Kidney capillary endothelial cell (primary cell): ENCODE measurements at regions not wholly inside any gene's neighbourhood (a gene's known extent, or its start where the extent isn't known, plus 50 kb on each side); places are given as distances from the start of the nearest gene placed in this dataset.

ENCODE experiments used
- DNase-seq: peaks from one replicate; pipeline ENCODE4 v3.0.0-alpha.2; 2018; ENCODE audit warnings: low spot score

DNA sequence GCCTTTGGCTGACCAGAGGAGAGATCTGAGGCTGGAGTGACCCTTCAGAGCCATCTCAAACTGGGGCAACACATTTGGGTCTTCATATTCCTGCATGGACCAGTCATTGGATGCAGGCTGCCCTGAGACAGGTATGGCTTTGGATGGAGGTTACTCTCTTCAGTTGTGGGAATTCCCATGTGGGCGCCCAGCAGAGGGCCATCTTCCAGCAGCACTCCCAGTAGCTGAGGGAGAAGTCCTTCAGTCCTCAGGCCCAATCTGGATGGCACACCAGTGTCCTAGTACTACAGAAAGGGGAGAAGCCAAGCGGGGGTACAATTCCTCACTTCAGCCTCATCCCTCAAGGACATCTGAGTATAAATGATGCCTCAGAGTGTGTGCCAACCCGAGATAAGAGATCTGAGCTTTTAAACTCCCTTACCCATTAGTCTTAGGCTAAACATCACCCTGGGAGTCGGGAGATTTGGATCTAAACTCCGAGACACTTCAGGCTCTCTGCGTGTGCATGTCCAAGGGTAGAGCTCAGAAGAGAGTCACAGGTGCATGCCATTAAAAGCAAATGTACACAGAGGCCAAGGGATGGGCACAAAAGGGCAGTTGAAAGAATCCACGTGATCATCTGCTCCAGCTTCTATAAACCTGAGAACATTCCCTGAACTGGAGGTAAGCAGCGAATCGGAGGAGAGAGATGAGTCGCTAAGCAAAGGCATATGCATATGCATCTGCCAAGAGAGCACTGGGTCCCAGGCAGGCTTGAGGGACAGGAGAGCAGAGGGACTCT, 204.6 kb downstream of the CD83 start:
- DNase-seq: no peak

DNA sequence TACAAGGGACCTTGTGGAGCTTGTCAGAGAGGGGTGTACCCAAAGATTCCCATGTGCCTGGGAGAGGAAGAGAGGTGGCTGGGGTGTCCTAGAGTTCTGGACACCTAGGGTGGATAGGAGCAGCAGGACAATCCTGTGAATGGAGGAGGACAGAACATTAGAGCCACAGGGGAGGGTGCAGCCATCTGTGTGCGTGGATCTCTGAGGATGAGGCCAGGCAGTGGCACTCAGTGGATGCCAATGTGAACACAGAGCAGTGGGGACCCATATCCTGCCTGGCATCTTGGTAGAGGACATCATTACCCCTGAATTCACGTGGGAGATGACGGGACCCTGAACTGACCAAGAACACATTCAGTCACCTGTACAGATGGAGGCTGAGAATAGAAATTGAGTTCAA, 205.3 kb downstream of the CD83 start:
- DNase-seq: no peak

DNA sequence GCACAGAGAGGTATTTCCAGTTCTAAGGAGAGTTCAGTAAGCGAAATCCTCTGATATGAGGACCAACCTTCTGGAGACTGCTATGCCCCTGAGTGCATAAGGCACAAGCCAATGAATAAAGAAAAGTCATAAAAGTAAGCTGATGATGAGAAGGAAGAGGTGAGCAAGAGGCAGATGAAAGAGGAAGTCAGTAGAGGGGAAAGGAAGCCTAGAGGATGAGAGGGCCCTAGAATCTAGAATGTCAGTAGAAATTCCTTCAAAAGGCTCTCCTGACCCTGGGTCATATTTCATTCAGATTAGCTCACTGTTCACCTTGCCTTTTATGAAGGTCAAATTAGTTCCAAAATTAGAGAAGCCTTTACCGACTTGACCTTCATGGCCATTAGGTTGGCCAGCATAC, 209.2 kb downstream of the CD83 start:
- no peak for DNase-seq

DNA sequence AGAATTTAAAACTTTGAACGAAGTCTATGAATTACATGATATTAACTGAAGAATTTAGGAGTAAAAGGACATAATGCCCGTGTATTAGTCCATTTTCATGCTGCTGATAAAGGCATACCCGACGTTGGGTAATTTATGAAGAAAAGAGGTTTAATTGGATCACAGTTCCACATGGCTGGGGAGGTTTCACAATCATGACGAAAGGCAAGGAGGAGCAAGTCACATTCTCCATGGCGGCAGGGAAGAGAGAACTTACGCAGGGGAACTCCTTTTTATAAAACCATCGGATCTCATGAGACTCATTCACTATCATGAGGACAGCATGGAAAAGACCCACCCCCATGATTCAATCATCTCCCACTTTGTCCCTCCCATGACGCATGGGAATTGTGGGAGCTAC, 210.6 kb downstream of the CD83 start:
- no peak for DNase-seq

DNA sequence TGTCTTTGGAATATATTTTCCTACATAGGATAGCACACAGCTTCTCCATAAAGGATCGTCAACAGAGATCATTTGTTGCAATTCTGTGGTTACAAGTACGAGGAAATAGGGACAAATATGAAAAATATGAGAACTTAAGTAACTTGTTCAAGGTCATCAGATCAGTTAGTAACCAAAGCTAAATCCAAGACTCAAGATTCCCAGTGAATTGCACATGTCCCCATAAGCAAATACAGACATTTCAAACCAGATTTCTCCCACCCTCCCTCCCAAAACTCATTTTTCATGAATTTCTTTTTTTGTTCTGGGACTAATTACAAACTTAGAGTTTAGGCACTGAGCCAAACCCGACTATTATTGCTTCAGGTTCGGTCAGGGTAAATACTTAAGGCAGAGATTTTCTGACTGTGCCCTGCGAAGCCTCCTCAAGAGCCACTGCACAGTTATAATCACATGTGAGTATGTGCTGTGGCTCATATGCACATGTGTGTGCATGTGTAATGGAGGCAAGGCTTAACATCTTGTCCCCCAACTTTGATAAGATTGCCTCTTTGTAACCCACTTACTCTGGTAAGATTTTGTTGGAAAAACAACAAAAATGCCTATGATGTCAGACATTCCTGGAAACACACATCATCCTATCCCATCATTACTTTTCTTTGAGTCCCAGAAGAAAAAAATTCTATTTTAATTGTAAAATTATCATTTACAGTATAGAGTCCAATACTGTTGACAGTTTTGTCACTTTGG, 216.2 kb downstream of the CD83 start:
- no peak for DNase-seq

DNA sequence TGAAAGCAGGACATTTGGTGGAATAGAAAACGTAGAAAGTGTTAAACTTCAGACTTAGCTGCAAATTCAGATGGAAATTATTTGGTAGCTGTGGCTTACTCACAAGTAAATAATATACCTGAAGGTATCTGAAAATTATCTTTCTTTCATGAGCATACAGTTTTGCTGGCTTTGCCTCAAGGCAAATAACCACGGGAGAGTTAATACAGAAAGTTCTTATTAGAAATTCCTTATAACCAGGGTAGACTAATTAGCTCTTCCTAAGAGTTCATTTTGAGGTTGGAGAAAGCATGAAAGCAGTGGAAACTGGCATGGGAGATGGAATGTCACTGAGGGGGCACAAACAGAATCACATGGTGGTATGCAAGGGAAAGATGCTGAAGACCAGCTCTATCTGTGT, 217.5 kb downstream of the CD83 start:
- DNase-seq: no peak

DNA sequence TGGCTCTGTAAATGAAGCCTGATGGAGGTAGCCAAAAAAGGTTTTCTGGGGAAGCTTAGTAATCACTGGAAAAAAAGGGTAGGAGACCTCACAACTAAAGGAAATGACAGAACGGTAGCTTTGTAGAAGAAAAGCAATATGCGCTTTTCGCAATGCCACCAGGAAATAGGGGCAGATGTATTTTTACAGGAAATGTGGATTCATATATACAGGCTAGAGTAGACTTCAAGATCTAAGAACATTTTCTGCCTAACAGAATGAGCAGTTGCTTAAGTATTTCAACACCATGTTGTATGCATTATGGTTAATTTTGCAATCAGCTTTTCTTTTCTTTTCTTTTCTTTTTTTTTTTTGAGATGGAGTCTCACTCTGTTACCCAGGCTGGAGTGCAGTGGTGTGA, 219.6 kb downstream of the CD83 start:
- DNase-seq: no peak

DNA sequence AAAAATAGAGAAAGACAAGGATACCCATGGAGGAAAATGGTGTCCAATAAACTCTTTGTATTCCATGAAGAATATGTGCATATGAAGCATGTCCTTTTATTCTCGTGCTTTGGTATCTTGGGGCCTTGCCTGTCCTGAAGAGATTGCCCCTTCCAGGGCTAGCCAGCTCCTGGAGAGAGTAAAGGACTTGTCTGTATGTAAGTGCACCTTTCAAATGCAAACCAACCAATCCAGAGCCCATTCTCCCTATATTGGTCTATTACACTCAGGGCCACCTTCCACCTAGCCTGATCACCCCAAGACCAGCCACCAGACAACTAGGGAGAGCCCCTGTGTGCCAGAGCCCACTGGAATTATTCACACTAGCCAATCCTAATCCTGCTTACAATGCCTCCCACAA, 221.6 kb downstream of the CD83 start:
- no peak for DNase-seq

DNA sequence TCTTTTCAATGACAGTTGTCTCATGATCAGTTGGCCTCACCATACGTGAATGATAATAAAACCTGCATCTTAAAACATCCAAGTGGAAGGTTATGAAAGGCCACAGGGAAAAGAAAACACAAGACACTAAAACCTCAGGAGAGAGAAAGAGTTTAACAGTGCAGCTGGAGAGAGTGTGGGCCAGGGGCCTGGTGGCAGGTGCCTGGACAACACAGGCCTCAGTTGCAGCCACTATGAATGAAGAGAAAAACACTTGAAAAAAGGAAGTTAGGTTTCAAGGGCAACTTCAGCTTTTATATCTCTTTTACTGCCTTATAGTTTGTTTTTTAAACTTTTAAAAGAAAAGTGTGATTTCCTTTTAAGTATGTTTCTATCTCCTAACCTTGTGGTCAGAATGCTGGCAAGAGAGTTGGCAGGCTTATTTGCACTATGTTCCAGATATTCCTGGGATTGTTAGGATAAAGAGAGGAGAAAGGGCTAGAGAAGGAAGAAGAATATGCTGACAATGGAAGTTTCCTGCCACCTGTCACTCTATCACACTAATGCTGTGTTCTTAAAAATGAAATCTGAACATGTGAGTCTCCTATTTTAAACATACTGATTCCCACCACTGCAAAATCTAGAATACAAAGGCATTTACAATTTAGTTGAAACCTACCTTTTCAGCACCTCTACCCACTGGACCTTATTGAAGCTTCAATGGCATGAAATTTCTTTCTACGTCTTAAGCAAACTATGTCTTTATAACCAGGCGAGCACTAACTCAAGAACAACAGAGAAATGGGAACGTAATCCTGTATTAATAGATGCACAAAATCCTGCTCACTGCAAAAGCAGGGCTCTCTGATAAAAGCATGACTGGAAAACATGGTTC, 222.4 kb downstream of the CD83 start:
- DNase-seq: no peak

DNA sequence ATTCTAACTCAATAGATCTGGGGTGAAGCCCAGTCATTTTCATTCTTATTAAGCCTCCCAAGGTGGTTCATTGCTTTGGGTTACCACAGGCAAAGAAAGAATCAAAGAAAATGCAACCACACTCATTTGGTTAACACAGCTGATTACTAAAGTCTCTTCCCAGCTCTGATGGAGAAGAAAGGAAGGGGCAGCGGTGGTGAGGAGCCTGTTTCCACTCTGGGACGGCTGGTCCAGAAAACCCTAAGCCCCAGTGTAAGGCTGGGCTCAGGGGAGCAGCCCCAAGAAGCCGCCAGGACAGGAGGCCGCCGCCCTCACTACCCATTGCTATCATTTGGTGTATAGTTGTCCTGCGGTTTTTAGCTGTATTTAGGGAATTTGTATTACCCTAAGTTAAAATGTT, 226.9 kb downstream of the CD83 start:
- DNase-seq: no peak

DNA sequence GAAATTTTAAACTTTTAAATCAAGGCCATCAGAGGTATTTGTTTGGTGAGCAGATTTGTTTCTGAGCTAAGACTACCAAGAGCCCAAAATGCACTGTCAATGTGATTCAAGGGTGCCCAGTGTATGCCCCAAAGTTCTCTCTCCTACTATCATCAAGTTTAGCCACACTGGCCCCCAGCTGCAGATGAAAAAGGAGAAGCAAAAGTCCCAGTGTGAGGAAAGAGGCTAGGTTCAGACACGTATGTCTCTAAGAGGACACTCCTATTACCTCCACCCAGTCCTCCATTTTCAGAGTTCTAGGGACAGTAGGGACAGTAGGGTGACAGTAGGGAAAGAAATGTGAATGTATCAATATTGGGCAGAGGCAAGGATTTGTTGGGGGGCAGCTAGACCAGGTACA, 230.8 kb downstream of the CD83 start:
- DNase-seq: no peak

DNA sequence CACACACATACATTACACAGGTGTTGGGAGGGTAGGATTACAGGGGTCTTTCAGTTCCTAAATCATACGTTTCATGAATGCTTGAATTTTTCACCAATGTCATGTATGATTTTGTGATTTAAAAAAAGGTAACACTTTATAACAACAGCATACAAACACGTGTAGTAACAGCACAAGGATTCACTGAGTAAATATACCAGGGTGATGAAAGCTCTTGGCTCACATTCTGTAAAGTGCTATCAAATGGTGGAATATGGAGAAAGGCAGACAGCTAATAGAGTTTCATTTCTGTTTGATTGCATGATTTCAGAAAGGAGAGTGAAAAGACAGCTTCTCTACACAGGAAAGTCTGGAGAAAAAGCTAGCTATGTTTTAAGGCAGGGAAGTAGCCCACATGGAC, 231.9 kb downstream of the CD83 start:
- no peak for DNase-seq

DNA sequence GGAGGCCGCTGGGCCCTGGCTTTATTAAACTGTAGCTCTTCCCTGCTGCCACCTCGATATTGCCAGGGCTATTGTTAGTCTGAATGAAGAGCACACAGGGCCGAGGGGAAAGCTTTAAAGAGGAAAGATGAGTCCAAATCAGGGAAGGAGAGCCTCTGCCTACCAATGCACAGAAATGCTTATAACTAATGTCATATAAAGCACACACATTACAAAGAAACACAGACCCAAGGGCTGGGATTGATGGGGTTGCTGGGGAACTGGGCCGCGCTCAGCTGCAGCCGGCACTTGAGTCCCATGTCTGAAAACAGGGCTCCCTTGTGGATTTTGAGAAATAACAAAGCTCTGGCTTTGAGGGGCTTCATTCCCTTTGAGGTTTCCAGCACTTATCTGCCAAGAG, 232.6 kb downstream of the CD83 start:
- no peak for DNase-seq

DNA sequence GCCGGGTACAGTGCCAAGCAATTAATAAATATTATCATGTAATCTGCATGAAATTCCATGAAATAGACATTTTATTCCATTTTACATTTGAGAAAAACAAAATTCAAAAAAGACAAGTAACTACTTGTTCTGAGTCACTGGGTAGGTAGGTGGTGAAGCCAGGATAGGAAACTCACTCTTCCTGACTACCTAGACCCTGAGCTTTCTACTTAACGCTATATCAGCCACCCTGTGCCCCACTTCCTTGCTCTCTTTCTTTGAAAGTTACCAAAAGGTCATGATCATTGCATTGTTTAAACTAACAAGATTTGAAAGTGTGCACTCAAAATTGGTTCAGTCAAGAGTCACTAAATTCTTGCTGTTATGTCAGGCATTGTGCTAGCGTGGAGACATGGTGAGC, 235.7 kb downstream of the CD83 start:
- no peak for DNase-seq

DNA sequence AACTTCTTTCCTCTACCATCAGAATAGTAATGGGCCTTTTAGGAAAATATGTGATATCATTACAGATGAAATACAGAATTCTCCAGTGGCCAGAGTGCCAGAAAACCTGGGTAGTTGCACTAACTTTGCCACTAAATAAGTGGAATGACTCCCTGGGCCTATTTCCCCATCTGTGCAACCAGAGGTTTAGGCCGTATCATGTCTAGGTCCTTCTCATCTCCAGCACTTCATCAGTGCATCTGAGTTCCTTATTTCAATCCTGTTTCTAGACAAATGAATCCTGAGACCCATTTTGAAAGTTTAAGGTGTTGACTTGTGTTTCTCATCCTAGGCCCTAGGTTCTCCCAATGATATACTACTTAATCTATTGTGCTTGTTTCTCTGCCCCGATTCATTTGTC, 236.2 kb downstream of the CD83 start:
- no peak for DNase-seq

DNA sequence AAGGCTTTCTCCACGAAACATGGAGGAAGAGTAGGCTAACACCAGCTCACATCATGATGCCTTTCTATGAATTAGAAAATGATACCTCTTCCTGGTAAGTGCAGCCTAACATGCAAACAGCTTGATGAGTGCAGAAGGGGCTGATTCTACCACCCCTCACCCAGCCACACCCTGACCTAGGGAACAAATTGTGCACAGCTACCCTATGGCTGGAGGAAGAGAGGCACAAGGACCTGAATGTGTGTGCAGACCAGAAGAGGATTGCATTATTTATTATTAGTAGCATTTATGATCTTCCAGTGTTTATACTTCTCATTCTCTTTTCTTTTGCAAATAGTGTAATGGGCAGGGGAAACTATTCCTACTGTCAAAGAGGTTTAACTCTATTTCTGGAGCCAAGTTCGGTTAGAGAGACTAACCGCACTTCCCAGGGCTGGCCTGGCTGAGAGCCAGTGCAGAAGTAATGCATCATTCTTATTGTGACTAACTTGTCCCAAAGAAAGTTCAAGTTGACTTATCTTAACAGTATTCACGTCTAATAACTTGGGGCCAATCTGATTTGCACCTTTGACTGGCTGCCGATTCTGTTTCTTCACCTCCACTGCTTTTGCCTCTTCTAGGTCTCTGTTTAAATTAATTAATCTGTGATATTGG, 237.5 kb downstream of the CD83 start:
- DNase-seq: peak; percentile 55

DNA sequence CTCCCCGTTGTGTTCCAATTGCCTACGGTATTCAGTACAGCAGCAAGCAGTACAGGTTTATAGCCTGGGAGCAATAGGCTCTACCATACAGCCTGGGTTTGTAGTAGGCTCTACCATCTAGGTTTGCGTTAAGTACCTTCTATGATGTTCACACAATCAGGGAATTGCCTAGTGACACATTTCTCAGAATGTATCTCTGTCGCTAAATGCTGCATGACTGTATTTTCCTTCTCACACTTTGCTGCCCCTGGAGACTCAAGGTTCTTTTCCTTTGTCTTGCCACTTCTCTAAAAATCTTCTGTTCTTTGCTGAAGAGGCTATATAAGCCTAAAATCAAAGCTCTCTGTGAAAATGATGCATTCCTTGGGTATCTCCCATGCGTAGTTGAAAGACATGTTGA, 241.9 kb downstream of the CD83 start:
- no peak for DNase-seq

DNA sequence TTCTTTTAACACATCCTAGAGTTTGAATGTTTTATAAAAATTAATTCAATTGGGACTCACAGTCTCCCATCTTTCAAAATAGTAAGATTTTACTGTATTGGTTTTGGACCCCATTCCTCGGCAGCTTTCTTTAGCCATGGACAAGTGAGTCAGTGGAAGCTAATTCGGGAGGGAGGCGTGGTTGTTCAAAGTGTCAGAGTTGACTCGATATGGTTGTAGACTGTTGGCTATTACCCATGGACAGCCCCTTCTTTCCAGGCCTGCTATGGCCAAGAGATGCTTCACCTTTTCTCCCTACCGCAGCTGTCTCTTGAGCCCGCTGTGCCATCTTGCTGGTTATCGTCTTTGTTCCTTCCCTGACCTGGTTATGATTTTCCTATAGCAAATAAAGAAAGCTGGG, 243.0 kb downstream of the CD83 start:
- no peak for DNase-seq

DNA sequence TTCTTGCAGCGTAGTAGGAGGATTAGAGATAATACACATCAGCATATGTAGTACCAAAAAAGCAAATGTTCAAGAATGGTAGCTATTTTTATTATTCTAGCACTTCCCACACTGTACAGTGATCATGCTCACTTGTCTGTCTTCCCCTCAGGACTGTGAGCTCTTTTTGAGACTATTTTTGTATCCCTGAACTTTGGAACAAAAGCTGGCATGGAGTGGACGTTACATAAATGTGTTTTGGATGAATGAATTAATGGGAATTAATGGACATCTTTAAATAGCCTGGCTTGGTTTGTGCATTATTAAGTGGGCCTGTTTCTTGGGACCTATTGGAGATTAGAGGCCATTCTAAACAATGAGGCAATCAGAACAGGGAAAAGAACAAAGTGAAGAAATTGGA, 243.7 kb downstream of the CD83 start:
- no peak for DNase-seq

DNA sequence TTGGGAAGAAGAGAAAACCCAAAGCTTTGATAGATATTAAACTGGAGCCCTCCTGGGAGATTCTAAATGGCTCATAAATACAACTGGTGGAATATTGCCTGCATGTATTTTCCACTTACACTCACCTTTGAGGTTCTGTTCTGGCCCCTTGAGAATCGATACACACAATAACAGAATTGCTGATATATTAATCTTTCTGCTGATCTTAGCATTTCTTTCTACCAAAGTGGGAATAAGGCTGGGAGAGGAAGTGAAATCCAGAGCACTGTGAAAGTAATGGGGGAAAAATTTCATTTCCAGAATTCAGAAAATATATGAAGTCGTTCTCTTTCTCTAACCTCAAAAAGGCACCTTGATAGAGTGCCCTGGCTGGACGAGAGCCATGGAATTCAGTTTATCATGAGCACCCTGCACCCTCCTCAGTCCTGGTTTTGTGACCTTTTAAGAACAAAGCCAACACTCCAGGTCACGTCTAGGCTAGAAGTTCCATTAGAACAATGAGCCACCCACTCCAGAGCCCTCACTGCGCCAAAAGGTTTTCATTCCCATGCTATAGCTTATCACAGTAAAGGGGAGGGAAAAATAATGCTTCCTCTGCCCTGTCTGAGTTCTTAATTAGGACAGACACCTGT, 244.5 kb downstream of the CD83 start:
- DNase-seq: no peak

DNA sequence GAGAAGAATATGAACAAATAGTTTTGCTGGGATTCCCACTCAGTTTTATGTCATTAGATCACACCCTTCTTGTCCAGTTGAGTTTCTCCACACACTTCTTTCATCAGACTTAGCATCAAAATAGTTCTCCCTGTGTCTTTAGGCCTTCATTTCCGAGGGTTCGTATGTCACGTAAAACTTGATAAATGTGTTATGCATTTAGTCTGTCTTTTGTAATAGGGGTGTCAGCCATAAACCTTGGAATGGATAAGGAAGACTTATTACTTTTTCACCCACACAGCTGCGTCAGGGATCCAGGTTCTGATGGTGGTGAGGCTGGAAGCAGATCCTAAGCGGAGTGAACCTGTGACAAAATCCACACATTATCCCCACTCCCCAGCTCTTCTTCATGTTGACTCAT, 246.8 kb downstream of the CD83 start:
- no peak for DNase-seq

DNA sequence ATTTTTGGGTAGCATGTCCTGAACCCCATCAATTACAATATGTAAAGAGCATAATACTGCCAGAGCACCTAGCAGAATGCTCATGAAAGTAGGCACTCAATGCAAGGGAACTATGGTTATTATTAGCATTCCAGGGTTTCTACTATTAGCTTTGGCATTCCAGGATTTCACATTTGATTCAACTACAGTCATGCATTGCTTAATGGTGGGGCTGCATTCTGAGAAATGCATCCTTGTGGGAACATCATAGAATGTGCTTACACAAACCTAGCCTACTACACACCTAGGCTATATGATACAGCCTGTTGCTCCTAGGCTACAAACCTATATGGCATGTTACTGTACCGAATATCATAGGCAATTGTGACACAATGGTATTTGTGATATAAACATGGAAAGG, 247.8 kb downstream of the CD83 start:
- no peak for DNase-seq
